Fibroblast of pulmonary artery (primary cell): ENCODE measurements at regions not wholly inside any gene's neighbourhood (a gene's known extent, or its start where the extent isn't known, plus 50 kb on each side); places are given as distances from the start of the nearest gene placed in this dataset.

Source experiments
- DNase-seq: peaks from one replicate; pipeline ENCODE4 v3.0.0-alpha.2; 2010; ENCODE audit warnings: low read depth
- H3K4me3 ChIP-seq: replicated peaks from 2 replicates; pipeline ENCODE4 v1.5.1; 2011; ENCODE audit warnings: low read depth, mild to moderate bottlenecking, control low read depth, low read length, moderate library complexity
- CTCF ChIP-seq: IDR thresholded peaks from 2 replicates; pipeline ENCODE4 v1.5.1; 2011; ENCODE audit warnings: mild to moderate bottlenecking, control low read depth, low read length, inconsistent platforms; ENCODE audit errors: missing control alignments

GRCh38 chr20:57944988-57945387 is 235.2 kb upstream of the PMEPA1 start:
- TF ChIP-seq CTCF = no peak
- DNase-seq = no peak
- no peak overlapping the region for H3K4me3 ChIP-seq

- TF ChIP-seq CTCF = no peak
- no peak overlapping the region for H3K4me3 ChIP-seq
- DNase-seq = no peak
Observed at GRCh38 chr20:57943950-57944349, 234.1 kb upstream of the PMEPA1 start.

- DNase-seq = no peak
- no peak overlapping the region for H3K4me3 ChIP-seq
- TF ChIP-seq CTCF = no peak
Observed at GRCh38 chr20:57943291-57943690, 233.5 kb upstream of the PMEPA1 start.

- DNase-seq = no peak
- TF ChIP-seq CTCF = no peak
Observed at GRCh38 chr20:57941604-57942381, 232.0 kb upstream of the PMEPA1 start.

GRCh38 chr20:57940868-57941522 is 231.2 kb upstream of the PMEPA1 start:
- DNase-seq = no peak

More at GRCh38 chr20:57941604-57942381, 232.0 kb upstream of the PMEPA1 start:
- H3K4me3 ChIP-seq = no peak overlapping the region

GRCh38 chr20:57940376-57940775 is 230.6 kb upstream of the PMEPA1 start:
- TF ChIP-seq CTCF = no peak
- H3K4me3 ChIP-seq = no peak overlapping the region
- no peak for DNase-seq

More at GRCh38 chr20:57940868-57941522, 231.2 kb upstream of the PMEPA1 start:
- no peak for TF ChIP-seq CTCF
- H3K4me3 ChIP-seq = no peak overlapping the region
